ENCODE measurements at regions not wholly inside any gene's neighbourhood (a gene's known extent, or its start where the extent isn't known, plus 50 kb on each side); places are given as distances from the start of the nearest gene placed in this dataset.
A peak's percentile ranks its signal among the peaks of the same experiment; 100 is the strongest.
"Not testable (repeated sequence)": the region's sequence is repeated elsewhere in the genome, so short reads cannot be mapped to it uniquely, and the experiment has no call there.

- H3K4me1 ChIP-seq = no peaks in the 10 kb centered on the region
- no peaks in the 10 kb centered on the region for H3K27me3 ChIP-seq
- H3K36me3 ChIP-seq = no peaks in the 10 kb centered on the region
- no peak overlapping the region for H3K4me3 ChIP-seq
- H3K9me3 ChIP-seq = no peaks in the 10 kb centered on the region
- TF ChIP-seq CTCF (IDR thresholded peaks at IDR 0.05) (no peak), POLR2A (IDR thresholded peaks at IDR 0.05) (no peak), POLR2AphosphoS5 (IDR thresholded peaks at IDR 0.05) (no peak)
- DNase-seq (ENCODE audit: low spot score in 2 of 2) = no peak
- no peak overlapping the region for H3K27ac ChIP-seq
- intact Hi-C loops (cut with DNase I; ENCODE audit: low total_unique reads) = no loop called here
Measured at GRCh38 chr17:56725144-56725543, 108.6 kb downstream of the C17orf67 start.

- no peak overlapping the region for H3K27ac ChIP-seq
- H3K36me3 ChIP-seq = no peaks in the 10 kb centered on the region
- TF ChIP-seq CTCF (IDR thresholded peaks at IDR 0.05) (no peak), POLR2AphosphoS5 (IDR thresholded peaks at IDR 0.05) (no peak), POLR2A (IDR thresholded peaks at IDR 0.05) (no peak)
- no peak overlapping the region for H3K4me3 ChIP-seq
- no peaks in the 10 kb centered on the region for H3K9me3 ChIP-seq
- intact Hi-C loops (cut with DNase I; ENCODE audit: low total_unique reads) = no loop called here
- no peaks in the 10 kb centered on the region for H3K4me1 ChIP-seq
- peak in 1 of 2 donors; percentile 18 for DNase-seq (ENCODE audit: low spot score in 2 of 2)
- H3K27me3 ChIP-seq = no peaks in the 10 kb centered on the region
Measured at GRCh38 chr17:56727876-56728617, 105.7 kb downstream of the C17orf67 start.

- H3K27me3 ChIP-seq; intact Hi-C loops (cut with DNase I; ENCODE audit: low total_unique reads); H3K4me1 ChIP-seq; DNase-seq (ENCODE audit: low spot score in 2 of 2); H3K36me3 ChIP-seq; H3K9me3 ChIP-seq; H3K27ac ChIP-seq; H3K4me3 ChIP-seq: not testable (repeated sequence)
Measured at GRCh38 chr17:56731096-56731495, 102.6 kb downstream of the C17orf67 start.

GRCh38 chr17:56733833-56734232 lies 99.9 kb downstream of the C17orf67 start:
- no peaks in the 10 kb centered on the region for H3K9me3 ChIP-seq
- no peaks in the 10 kb centered on the region for H3K27me3 ChIP-seq
- TF ChIP-seq POLR2AphosphoS5 (IDR thresholded peaks at IDR 0.05) (no peak), CTCF (IDR thresholded peaks at IDR 0.05) (no peak), POLR2A (IDR thresholded peaks at IDR 0.05) (no peak)
- H3K27ac ChIP-seq = no peak overlapping the region
- H3K36me3 ChIP-seq = no peaks in the 10 kb centered on the region
- no peak for DNase-seq (ENCODE audit: low spot score in 2 of 2)
- intact Hi-C loops (cut with DNase I; ENCODE audit: low total_unique reads) = no loop called here
- H3K4me3 ChIP-seq = no peak overlapping the region
- peaks cover 0 to 5% of the 10 kb centered on the region in 2 donors for H3K4me1 ChIP-seq

GRCh38 chr17:56735842-56736241 lies 97.9 kb downstream of the C17orf67 start:
- DNase-seq (ENCODE audit: low spot score in 2 of 2) = no peak
- Histone ChIP-seq H3K4me1 (peaks cover 0 to 5% of the 10 kb centered on the region in 2 donors), H3K9me3 (no peaks in the 10 kb centered on the region), H3K36me3 (no peaks in the 10 kb centered on the region), H3K4me3 (no peak overlapping the region), H3K27me3 (no peaks in the 10 kb centered on the region), H3K27ac (no peak overlapping the region)
- TF ChIP-seq POLR2AphosphoS5 (IDR thresholded peaks at IDR 0.05) = no peak
- no peak for TF ChIP-seq POLR2A (IDR thresholded peaks at IDR 0.05)
- TF ChIP-seq CTCF (IDR thresholded peaks at IDR 0.05) = no peak
- intact Hi-C loops (cut with DNase I; ENCODE audit: low total_unique reads) = no loop called here
